NCI-H2107 treated with DMSO at 0.1 percent for 48 hours (cell line): ENCODE measurements at regions not wholly inside any gene's neighbourhood (a gene's known extent, or its start where the extent isn't known, plus 50 kb on each side); places are given as distances from the start of the nearest gene placed in this dataset.
A peak's percentile ranks its signal among the peaks of the same experiment; 100 is the strongest.
"Not testable (repeated sequence)": the region's sequence is repeated elsewhere in the genome, so short reads cannot be mapped to it uniquely, and the experiment has no call there.

Source experiments
- DNase-seq: peaks from one replicate; lab custom pipeline; 2025; ENCODE audit not compliant: unreplicated experiment; lab: John Stamatoyannopoulos, UW

GRCh38 chr7:19537942-19538401, 170.9 kb downstream of the POLR1F start:
- peak; percentile 59 for DNase-seq

DNA sequence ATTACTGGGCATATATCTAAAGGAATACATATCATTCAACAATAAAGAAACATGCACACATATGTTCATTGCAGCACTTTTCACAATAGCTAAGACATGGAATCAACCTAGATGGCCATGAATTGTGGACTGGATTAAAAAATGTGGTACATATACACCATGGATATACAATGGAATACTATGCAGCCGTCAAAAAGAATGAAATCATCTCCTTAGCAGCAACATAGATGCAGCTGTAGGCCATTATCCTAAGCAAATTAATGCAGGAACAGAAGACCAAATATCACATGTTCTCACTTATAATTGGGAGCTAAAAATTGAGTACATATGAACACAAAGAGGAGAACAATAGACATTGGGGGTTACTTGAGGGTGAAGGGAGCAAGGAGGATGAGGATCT, 175.6 kb downstream of the POLR1F start:
- DNase-seq = no peak

DNA sequence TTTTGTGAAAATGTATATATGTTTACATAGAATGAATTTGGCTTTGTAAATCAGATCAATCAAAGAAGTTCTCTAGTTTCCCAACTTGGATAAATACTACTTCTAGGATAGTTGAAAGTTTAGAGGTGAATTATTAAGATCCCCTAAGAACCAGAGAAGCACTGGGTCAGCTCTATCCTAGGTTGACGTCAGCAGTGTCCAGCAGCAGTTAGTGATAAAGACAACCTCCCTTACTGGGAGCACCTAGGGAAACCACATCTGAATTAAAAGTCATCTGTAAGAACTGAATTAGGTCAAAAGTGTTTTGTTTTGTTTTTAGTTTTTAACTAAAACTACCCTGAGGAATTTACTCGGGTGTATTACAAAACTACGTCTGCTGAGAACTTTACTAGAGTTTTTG, 178.0 kb downstream of the POLR1F start:
- no peak for DNase-seq

GRCh38 chr7:19530261-19530660, 178.6 kb downstream of the POLR1F start:
- DNase-seq = no peak

DNA sequence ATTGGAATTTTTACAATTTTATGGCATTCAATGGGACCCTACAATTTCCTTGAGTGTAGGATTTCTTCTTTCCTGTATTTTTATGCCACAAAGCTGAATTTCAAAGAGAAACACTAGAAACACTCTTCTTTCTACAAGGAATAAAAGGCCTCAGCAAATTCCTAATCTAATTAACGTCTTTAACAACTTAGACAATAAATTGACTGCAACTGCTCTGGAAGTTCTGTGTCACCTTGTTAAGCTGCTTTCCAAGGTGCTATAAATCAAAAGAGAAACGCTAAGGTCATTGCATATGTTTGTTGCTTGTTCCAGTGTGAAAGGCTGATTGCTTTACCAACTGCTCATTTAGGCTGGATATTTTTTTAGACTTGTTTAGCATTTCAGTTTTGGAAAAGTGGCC, 182.2 kb downstream of the POLR1F start:
- DNase-seq = no peak

GRCh38 chr7:19522486-19522885, 186.4 kb downstream of the POLR1F start:
- DNase-seq = no peak

DNA sequence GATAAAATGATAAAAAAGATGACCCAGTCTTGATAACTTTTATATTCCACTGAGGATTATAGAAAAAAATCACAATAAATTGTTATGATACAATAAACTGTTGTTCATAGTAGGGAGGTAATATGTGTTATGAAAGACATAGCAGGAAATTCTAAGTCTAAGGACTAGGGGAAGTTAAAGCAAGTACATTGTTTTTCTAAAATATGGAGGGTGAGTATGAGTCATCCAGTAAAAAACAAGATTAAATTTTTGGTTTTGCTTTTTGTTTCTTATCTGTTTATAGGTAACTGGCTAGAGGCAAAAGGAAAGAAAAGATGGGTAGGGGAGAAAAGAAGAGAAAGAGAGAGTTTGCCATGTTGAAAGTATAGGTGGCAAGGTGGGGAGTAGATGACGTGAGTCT, 188.4 kb downstream of the POLR1F start:
- DNase-seq = no peak

- peak; percentile 29 for DNase-seq
Observed at GRCh38 chr7:19519443-19520021, 189.3 kb downstream of the POLR1F start.

DNA sequence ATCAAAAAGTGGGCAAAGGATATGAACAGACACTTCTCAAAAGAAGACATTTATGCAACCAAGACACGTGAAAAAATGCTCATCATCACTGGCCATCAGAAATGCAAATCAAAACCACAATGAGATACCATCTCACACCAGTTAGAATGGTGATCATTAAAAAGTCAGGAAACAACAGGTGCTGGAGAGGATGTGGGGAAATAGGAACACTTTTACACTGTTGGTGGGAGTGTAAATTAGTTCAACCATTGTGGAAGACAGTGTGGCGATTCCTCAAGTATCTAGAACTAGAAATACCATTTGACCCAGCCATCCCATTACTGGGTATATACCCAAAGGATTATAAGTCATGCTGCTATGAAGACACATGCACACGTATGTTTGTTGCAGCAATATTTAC, 191.3 kb downstream of the POLR1F start:
- not testable (repeated sequence) for DNase-seq

GRCh38 chr7:19508821-19509220, 200.0 kb downstream of the POLR1F start:
- no peak for DNase-seq

- DNase-seq = no peak
Observed at GRCh38 chr7:19508124-19508523, 200.7 kb downstream of the POLR1F start.

DNA sequence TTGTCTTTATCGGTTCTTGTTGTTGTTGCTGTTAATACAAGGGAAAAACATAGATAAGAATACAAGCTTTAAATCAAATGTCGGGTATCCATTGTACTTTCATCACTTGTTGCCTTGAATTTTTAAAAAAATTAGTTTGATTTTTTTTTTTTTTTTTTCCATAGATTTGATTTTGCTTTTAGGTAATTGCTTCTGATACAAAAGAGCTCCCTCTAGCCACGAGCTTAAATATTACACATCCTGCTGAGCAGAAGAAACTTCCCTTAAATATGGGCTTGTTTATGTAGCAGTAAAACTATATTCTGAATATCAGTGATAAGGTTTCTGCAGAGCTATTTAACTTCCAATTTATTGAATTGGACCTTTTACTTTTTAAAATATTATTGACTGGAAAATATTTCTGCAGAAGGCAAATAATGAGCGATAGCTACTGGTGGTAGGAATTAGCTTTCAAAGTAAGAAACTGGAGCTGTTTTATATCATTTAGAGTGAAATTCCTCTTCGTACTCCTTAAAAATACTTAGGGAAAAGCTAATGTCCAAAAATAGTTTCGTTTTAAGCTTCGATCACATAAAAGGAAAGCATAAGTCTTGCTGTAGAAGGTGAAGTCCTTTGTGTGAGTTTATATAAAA, 216.9 kb downstream of the POLR1F start:
- no peak for DNase-seq

- no peak for DNase-seq
Observed at GRCh38 chr7:19491371-19491770, 217.5 kb downstream of the POLR1F start.

DNA sequence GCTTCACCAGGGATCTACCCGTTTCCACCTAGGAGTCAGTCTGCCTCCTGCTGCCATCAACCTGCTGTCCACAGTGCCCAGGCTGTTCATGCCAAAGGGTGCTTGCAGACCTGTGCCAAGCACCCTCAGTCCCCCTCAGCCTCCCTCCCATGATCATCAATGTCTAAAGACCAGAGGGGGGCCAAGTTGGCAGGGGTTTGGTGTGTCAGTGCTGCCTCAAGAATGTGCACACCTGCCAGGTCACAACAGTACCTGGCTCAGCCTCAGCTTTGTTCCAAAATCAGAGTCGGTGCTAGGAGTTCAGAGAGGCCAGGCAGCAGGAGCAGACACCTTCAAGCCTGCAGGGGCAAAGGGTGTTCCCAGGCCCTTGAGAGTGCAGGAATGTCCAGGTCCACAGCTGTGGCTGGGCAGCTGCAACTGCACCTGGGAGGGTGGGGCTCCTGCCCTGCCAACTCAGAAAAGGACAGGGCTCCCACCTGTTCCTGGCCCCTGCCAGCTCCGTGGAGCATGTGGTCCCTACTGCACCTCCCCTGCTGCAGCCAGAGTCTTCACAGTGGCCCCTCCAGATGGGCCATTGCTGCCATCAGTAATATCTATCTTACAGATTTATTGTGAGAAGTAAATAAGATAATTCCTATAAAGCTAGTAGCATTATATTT, 219.5 kb downstream of the POLR1F start:
- DNase-seq = no peak

GRCh38 chr7:19488056-19488455, 220.8 kb downstream of the POLR1F start:
- DNase-seq = no peak

DNA sequence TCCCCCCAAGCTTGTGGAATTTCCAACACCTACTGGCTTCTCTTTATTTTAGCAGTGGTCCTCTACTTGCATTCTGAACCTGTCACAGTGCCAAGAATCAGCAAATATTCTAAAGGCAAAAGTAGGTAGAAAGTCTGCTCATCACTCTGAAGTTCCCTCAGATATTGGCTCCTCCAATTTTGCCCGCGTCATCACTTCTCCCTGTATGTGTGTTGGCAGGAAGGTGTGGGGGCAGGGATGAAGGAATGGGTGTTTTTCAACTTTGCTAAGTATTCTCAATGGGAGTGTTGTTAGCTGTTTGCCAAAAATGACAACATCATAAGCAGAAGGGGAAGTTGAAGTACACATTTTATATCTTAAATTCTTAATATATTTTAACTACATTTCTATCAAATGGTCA, 226.2 kb downstream of the POLR1F start:
- no peak for DNase-seq

DNA sequence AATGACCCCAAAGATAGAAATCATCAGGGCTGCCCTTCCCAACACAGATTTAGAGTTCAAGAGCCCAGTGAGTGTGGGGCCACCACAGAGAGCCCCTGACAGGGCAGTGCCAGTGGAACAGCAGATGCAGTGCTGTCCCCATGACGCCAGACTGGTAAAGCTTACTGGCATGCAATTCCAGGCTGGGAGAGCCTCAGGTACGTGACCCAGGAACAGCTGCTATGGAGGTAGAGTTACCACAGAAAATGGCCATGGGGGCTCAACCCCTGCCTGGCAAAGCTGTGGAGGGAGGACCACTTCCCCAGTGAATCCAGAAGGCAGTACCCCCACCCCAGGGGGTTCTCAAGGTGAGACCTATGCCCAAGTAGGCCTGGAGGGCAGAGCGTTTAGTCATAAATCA, 228.5 kb downstream of the POLR1F start:
- DNase-seq = no peak

DNA sequence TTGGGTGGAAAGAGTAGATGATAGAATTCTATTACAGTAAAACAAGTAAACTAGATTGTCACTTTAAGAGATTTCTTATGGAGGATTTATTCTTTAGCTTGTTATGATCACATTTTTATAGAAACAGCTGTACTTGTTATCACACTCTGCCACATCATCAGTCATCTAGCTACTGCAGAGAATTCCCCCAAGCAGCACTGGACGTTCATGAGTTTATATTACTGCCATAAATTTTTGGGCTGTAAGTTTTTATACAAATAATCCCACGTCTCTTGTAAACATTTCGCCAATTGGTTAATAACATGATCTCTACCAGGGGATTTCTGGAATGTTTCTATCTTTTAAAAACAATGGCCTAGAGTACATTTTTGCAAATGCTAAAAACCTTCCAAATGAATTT, 238.8 kb downstream of the POLR1F start:
- no peak for DNase-seq

DNA sequence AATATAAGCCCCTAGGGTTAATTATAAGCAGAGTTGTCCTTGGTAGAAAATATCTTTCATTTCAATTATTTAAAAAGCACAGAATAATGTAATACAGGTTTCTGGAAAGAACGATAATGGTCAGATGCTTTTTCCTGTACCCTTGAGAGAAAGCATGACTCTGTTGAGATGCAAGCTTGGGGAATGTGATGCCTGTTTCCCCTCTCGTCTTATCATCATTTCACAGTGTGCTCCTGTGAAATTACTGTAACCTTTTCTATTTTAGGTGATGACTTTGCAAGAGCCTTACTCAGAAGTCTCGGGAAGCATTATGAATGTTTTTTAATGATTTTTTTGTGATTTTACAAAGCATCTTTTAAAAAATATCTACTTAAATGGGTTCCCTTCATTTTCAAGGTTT, 243.0 kb downstream of the POLR1F start:
- DNase-seq = no peak

DNA sequence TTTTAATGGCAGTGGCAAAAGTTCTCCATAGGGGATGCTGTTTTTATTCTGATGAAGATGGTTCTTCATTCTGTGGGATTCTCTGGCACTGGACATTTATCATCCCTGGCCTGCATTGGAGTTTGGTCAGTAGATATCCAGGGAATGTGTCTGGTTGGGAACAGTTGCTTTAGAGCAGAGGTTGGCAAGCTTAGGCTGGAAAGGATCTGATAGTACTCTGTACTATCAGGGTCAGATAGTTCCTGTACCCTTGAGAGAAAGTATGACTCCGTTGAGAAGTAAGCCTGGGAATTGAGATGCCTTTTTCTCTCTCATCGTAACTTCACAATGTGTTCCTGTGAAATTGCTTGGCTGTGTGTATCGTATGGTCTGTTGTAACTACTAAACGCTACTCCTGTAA, 244.1 kb downstream of the POLR1F start:
- no peak for DNase-seq

- no peak for DNase-seq
Observed at GRCh38 chr7:19464241-19464640, 244.6 kb downstream of the POLR1F start.

GRCh38 chr7:19463581-19463980, 245.3 kb downstream of the POLR1F start:
- DNase-seq = no peak

- no peak for DNase-seq
Observed at GRCh38 chr7:19455623-19456022, 253.2 kb downstream of the POLR1F start.
